ENCODE measurements at regions not wholly inside any gene's neighbourhood (a gene's known extent, or its start where the extent isn't known, plus 50 kb on each side); places are given as distances from the start of the nearest gene placed in this dataset.

GRCh38 chr3:82927309-82928253 lies 1166.1 kb upstream of the GBE1 start:
- Mint-ChIP-seq H3K9me3 (no peaks in the 10 kb centered on the region; the same call in 2 of the 3 replicates), H3K36me3 (ENCODE audit: low read depth) (no peaks in the 10 kb centered on the region), H3K4me1 (no peaks in the 10 kb centered on the region), H3K4me3 (no peak overlapping the region), H3K27ac (no peak overlapping the region), H3K27me3 (ENCODE audit: insufficient read depth, low read depth, poor library complexity) (no peaks in the 10 kb centered on the region)
- no peak overlapping the region for H3K27ac ChIP-seq (ENCODE audit: low read depth)
- no peak overlapping the region for H2AFZ ChIP-seq
- no peaks in the 10 kb centered on the region for H3K4me1 ChIP-seq (ENCODE audit: insufficient read depth)
- no peaks in the 10 kb centered on the region for H3K79me2 ChIP-seq (replicated peaks; ENCODE audit: insufficient read depth)
- no peak overlapping the region for H3K4me3 ChIP-seq
- H3F3A ChIP-seq (replicated peaks; ENCODE audit: low read depth): no peaks in the 10 kb centered on the region
- H4K20me1 ChIP-seq (replicated peaks; ENCODE audit: insufficient read depth): no peaks in the 10 kb centered on the region
- DNase-seq (ENCODE audit: low spot score) (no peak), ATAC-seq (no peak)
- H3K27me3 ChIP-seq (ENCODE audit: insufficient read depth): no peaks in the 10 kb centered on the region
- no peaks in the 10 kb centered on the region for H3K9me2 ChIP-seq (ENCODE audit: insufficient read depth)
- H3K4me2 ChIP-seq: no peak overlapping the region
- TF ChIP-seq ZNF114 (CRISPR knock-in tag; IDR thresholded peaks at IDR 0.05) (no peak), STAT1 (IDR thresholded peaks at IDR 0.05; ENCODE audit: unreplicated experiment) (no peak), EZH2 (IDR thresholded peaks at IDR 0.05; ENCODE audit: low read depth, unreplicated experiment) (no peak), EZH2phosphoT487 (IDR thresholded peaks at IDR 0.05; ENCODE audit: unreplicated experiment) (no peak), NANOG (IDR thresholded peaks at IDR 0.05; ENCODE audit: borderline replicate concordance) (no peak), ZNF331 (CRISPR knock-in tag; IDR thresholded peaks at IDR 0.05; ENCODE audit: low read depth) (no peak), CREB1 (CRISPR knock-in tag; IDR thresholded peaks at IDR 0.05; ENCODE audit: low read depth) (no peak), JUNB (IDR thresholded peaks at IDR 0.05; ENCODE audit: unreplicated experiment) (no peak), ZNF462 (CRISPR knock-in tag; IDR thresholded peaks at IDR 0.05) (no peak), POLR2AphosphoS5 (IDR thresholded peaks at IDR 0.05; ENCODE audit: low read depth) (no peak)
- TF ChIP-seq, protein P1, sequence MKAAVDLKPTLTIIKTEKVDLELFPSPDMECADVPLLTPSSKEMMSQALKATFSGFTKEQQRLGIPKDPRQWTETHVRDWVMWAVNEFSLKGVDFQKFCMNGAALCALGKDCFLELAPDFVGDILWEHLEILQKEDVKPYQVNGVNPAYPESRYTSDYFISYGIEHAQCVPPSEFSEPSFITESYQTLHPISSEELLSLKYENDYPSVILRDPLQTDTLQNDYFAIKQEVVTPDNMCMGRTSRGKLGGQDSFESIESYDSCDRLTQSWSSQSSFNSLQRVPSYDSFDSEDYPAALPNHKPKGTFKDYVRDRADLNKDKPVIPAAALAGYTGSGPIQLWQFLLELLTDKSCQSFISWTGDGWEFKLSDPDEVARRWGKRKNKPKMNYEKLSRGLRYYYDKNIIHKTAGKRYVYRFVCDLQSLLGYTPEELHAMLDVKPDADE (IDR thresholded peaks at IDR 0.05): no peak
- TF ChIP-seq, protein P2, sequence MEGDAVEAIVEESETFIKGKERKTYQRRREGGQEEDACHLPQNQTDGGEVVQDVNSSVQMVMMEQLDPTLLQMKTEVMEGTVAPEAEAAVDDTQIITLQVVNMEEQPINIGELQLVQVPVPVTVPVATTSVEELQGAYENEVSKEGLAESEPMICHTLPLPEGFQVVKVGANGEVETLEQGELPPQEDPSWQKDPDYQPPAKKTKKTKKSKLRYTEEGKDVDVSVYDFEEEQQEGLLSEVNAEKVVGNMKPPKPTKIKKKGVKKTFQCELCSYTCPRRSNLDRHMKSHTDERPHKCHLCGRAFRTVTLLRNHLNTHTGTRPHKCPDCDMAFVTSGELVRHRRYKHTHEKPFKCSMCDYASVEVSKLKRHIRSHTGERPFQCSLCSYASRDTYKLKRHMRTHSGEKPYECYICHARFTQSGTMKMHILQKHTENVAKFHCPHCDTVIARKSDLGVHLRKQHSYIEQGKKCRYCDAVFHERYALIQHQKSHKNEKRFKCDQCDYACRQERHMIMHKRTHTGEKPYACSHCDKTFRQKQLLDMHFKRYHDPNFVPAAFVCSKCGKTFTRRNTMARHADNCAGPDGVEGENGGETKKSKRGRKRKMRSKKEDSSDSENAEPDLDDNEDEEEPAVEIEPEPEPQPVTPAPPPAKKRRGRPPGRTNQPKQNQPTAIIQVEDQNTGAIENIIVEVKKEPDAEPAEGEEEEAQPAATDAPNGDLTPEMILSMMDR (conservative IDR thresholded peaks at IDR 0.05; ENCODE audit: low read depth in 2 of 2): no peak
- TF ChIP-seq, protein P3, sequence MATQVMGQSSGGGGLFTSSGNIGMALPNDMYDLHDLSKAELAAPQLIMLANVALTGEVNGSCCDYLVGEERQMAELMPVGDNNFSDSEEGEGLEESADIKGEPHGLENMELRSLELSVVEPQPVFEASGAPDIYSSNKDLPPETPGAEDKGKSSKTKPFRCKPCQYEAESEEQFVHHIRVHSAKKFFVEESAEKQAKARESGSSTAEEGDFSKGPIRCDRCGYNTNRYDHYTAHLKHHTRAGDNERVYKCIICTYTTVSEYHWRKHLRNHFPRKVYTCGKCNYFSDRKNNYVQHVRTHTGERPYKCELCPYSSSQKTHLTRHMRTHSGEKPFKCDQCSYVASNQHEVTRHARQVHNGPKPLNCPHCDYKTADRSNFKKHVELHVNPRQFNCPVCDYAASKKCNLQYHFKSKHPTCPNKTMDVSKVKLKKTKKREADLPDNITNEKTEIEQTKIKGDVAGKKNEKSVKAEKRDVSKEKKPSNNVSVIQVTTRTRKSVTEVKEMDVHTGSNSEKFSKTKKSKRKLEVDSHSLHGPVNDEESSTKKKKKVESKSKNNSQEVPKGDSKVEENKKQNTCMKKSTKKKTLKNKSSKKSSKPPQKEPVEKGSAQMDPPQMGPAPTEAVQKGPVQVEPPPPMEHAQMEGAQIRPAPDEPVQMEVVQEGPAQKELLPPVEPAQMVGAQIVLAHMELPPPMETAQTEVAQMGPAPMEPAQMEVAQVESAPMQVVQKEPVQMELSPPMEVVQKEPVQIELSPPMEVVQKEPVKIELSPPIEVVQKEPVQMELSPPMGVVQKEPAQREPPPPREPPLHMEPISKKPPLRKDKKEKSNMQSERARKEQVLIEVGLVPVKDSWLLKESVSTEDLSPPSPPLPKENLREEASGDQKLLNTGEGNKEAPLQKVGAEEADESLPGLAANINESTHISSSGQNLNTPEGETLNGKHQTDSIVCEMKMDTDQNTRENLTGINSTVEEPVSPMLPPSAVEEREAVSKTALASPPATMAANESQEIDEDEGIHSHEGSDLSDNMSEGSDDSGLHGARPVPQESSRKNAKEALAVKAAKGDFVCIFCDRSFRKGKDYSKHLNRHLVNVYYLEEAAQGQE (IDR thresholded peaks at IDR 0.05; ENCODE audit: unreplicated experiment): no peak
- H3K36me3 ChIP-seq (ENCODE audit: insufficient read depth): no peaks in the 10 kb centered on the region
